Stimulated activated CD4-positive, alpha-beta T cell treated with anti-CD3 and anti-CD28 coated beads, Interleukin-1b, Interleukin-23, amount 100 ng/mL, for 48 hours (primary cell): ENCODE measurements at regions not wholly inside any gene's neighbourhood (a gene's known extent, or its start where the extent isn't known, plus 50 kb on each side); places are given as distances from the start of the nearest gene placed in this dataset.

Experiments
- DNase-seq: peaks from one replicate; pipeline ENCODE4 v3.0.0-alpha.2; 2020

GRCh38 chr22:49177666-49178065 is 650.0 kb downstream of the BRD1 start:
- DNase-seq, result no peak

DNA sequence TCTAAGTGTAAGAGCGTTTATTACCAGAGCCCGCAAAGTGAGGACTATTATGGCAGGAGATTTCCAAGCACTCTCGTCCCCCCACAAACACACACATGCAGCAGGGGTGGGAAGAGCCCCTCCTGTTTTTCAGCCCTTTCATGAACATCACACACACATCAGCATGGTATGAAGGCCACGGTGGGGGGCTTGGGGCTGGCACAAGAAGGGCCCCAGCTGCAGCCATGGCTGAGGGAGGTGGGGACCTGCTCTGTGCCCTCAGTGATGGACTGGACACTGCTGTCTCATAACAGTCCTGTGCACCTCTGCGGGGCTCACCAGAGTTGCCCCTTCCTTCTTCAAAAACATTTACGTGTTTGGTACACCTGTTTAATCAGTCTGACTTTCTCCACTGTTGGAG is 650.7 kb downstream of the BRD1 start:
- DNase-seq, result no peak

- DNase-seq, result no peak
Observed at GRCh38 chr22:49170053-49170452, 657.6 kb downstream of the BRD1 start.

GRCh38 chr22:49169074-49169744 is 658.5 kb downstream of the BRD1 start:
- DNase-seq, result no peak

GRCh38 chr22:49168219-49168813 is 659.4 kb downstream of the BRD1 start:
- no peak for DNase-seq

- DNase-seq, result no peak
Observed at GRCh38 chr22:49166746-49167145, 660.9 kb downstream of the BRD1 start.

- no peak for DNase-seq
Observed at GRCh38 chr22:49166211-49166610, 661.5 kb downstream of the BRD1 start.

- no peak for DNase-seq
Observed at GRCh38 chr22:49164773-49165320, 662.8 kb downstream of the BRD1 start.

- DNase-seq, result no peak
Observed at GRCh38 chr22:49163960-49164690, 663.5 kb downstream of the BRD1 start.

DNA sequence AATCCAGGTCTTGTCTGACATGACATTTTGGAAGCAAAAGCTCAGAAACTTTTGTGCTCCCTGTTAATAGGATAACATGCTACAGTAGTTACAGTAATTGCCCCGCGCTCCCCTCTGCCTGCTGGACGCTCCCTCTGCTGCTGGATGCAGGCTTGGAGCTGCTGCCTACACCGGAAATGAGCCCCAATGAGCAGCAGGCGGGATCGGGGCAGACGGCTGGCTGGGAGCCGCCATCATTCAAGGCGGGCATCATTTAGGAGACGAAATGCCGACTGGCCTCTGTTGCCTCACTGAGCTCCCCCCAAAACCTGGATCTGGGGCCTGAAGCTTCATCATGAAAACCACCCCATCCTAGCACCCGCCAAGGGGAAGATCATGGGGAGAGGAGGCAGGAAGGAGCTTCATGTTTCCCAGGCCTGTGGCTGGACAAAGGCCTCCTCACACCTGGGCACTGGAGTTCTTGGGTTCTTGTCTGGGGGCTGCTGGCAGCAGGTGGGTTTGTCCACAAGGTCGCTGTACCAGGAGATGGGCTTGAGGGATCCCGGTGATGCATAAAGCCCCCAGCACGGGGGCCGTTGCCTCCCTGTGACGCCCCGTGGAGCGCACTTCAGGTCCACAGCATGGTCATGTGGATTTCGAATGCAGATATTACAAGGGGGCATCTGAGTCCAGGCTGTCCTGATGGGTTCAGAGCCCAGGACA is 664.3 kb downstream of the BRD1 start:
- DNase-seq, result no peak

- no peak for DNase-seq
Observed at GRCh38 chr22:49162841-49163240, 664.8 kb downstream of the BRD1 start.

- no peak for DNase-seq
Observed at GRCh38 chr22:49161002-49161850, 666.4 kb downstream of the BRD1 start.

DNA sequence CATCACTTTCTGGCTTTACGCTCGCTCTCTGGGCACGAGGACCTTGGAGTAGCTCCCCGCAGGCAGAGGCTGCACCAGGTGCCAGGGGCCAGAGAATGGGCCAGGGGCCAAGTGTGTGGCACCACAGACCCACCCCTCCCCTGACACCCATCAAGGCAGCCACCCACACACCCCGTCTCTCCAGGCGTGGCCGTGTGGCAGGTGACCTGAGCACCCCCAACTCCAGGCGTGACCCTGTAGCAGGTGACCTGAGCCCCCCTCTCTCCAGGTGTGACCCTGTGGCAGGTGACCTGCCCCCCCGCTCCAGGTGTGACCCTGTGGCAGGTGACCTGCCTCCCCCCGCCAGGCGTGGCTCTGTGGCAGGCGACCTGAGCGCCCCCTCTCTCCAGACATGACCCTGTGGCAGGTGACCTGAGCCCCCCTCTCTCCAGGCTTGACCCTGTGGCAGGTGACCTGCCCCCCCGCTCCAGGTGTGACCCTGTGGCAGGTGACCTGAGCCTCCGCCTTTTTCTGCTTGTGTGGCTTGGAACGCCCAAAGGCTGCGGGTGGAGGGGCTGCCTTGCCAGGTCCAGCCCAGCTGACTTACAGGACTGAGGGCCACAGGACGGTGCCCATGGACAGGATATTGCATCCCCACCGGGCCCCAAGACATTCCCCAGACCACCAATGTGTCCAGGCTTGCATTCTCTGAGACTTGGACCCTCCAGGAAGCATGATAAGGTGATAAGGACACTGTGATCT is 667.2 kb downstream of the BRD1 start:
- DNase-seq, result no peak

GRCh38 chr22:49159711-49160110 is 668.0 kb downstream of the BRD1 start:
- DNase-seq, result no peak

GRCh38 chr22:49158741-49159564 is 668.7 kb downstream of the BRD1 start:
- DNase-seq, result no peak

DNA sequence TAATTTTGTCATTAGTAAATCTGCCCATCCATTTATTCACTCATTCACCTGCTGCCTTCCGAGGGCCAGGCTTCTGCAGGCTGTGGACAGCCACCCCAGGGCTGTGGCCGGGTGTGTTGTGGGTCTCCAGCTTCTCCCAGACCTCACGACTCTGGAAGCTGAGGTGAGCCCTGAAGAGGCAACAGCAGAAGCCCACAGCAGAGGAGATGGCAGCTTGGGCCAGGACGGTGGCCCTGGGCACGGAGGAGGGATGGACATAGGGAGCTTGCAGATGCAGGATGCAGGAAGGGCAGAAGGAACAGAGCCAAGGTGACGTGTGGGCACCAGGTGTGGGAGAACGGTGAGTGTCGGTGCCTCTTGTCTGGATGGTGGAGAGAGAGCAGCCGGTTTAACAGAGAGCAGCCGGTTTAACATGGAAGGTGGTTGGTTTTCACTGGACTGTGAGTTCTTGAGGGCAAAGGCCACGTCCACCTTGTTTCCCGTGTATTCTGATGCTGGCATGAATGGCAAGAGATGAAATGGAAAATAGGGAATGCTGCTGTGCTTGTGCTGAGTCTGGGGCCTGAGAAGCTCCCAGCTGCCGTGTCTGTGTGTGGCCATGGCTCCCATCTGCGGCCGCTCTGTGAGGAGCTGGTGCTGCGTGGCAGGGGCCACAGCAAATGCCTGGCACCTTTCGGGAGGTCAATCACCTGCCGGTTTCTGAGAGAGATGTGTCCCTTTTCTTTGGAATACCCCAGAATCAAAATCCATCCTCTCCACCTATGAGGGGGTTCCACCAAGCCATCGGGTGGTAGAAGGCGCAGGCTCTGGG is 669.9 kb downstream of the BRD1 start:
- no peak for DNase-seq

- no peak for DNase-seq
Observed at GRCh38 chr22:49156662-49157285, 670.9 kb downstream of the BRD1 start.

- DNase-seq, result no peak
Observed at GRCh38 chr22:49155770-49156580, 671.7 kb downstream of the BRD1 start.
